CD14-positive monocyte (primary cell): ENCODE measurements at regions not wholly inside any gene's neighbourhood (a gene's known extent, or its start where the extent isn't known, plus 50 kb on each side); places are given as distances from the start of the nearest gene placed in this dataset.

Experiments
- DNase-seq, 3 donors: peaks; one replicate each; pipeline ENCODE4 v3.0.0-alpha.2; 2011 to 2022
- H2AFZ ChIP-seq: 2 replicates; pipeline ENCODE4 v1.6.0; 2012; ENCODE audit warnings: mild to moderate bottlenecking, low read depth, low read length, inconsistent platforms; ENCODE audit not compliant: insufficient read depth, poor library complexity, severe bottlenecking
- H3K27ac ChIP-seq, 2 donors: 1 replicate in 1 of 2; 2 replicates in 1 of 2; pipeline ENCODE4 v1.5.1; 2012 to 2013; ENCODE audit warnings: low read length in 2 of 2, control low read depth in 1 of 2, inconsistent platforms in 1 of 2, low read depth in 1 of 2, mild to moderate bottlenecking in 1 of 2
- H3K27me3 ChIP-seq, 2 donors: one replicate each; pipeline versions ENCODE4 v1.6.0 to v1.6.1; 2011 to 2013; ENCODE audit warnings: low read length in 2 of 2; ENCODE audit not compliant: control insufficient read depth in 2 of 2, insufficient read depth in 2 of 2
- H3K36me3 ChIP-seq, 2 donors: replicated peaks in 1 of 2; 1 replicate in 1 of 2; 2 replicates in 1 of 2; pipeline versions ENCODE4 v1.5.1 to v1.6.1; 2012 to 2013; ENCODE audit warnings: low read length in 2 of 2, control low read depth in 1 of 2, inconsistent platforms in 1 of 2, mild to moderate bottlenecking in 1 of 2; ENCODE audit not compliant: insufficient read depth in 2 of 2, control insufficient read depth in 1 of 2
- H3K4me1 ChIP-seq, 2 donors: 1 replicate in 1 of 2; 2 replicates in 1 of 2; pipeline versions ENCODE4 v1.5.1 to v1.6.1; 2012 to 2013; ENCODE audit warnings: low read length in 2 of 2, control low read depth in 1 of 2, inconsistent platforms in 1 of 2, mild to moderate bottlenecking in 1 of 2, moderate library complexity in 1 of 2; ENCODE audit not compliant: insufficient read depth in 2 of 2, control insufficient read depth in 1 of 2
- H3K4me2 ChIP-seq: replicated peaks from 2 replicates; pipeline ENCODE3; 2012; ENCODE audit warnings: low read length, moderate library complexity, mild to moderate bottlenecking; ENCODE audit not compliant: poor library complexity, severe bottlenecking; ENCODE audit errors: extremely low read depth
- H3K4me3 ChIP-seq, 3 experiments: fragments of 200-600 bp in 1 of 3; sonication (generic) in 1 of 3; replicated peaks in 1 of 3; 1 replicate in 2 of 3; 2 replicates in 1 of 3; pipeline ENCODE4 v1.5.1; 2011 to 2013; ENCODE audit warnings: low read length in 3 of 3, mild to moderate bottlenecking in 3 of 3, control low read depth in 2 of 3, low read depth in 2 of 3, inconsistent platforms in 1 of 3, moderate library complexity in 1 of 3
- H3K79me2 ChIP-seq: 2 replicates; pipeline ENCODE4 v1.6.0; 2012; ENCODE audit warnings: mild to moderate bottlenecking, control low read depth, inconsistent platforms, low read length, moderate library complexity; ENCODE audit not compliant: insufficient read depth
- H3K9ac ChIP-seq: 2 replicates; pipeline ENCODE4 v1.6.0; 2017; ENCODE audit warnings: low read length, mild to moderate bottlenecking; ENCODE audit not compliant: insufficient read depth, poor library complexity, severe bottlenecking
- H3K9me3 ChIP-seq, 2 donors: replicated peaks in 1 of 2; 1 replicate in 1 of 2; 2 replicates in 1 of 2; pipeline versions ENCODE4 v1.5.1 to v1.6.1; 2012 to 2013; ENCODE audit warnings: low read length in 2 of 2, control low read depth in 1 of 2; ENCODE audit not compliant: control insufficient read depth in 1 of 2, insufficient read depth in 1 of 2
- H4K20me1 ChIP-seq: 2 replicates; pipeline ENCODE4 v1.6.0; 2012; ENCODE audit warnings: mild to moderate bottlenecking, low read length, control low read depth, moderate library complexity; ENCODE audit not compliant: insufficient read depth
- H3K27ac Mint-ChIP-seq, 7 donors: one replicate each; pipeline ENCODE4 v1.8.0; 2020; ENCODE audit warnings: mild to moderate bottlenecking in 7 of 7, mixed read lengths in 7 of 7, moderate library complexity in 6 of 7, inconsistent platforms in 2 of 7
- H3K27me3 Mint-ChIP-seq, 3 donors: one replicate each; pipeline ENCODE4 v1.8.0; 2021 to 2022; ENCODE audit warnings: low read depth in 3 of 3, mild to moderate bottlenecking in 3 of 3, mixed read lengths in 3 of 3, moderate library complexity in 3 of 3, inconsistent platforms in 1 of 3
- H3K36me3 Mint-ChIP-seq, 2 donors: one replicate each; pipeline ENCODE4 v1.8.0; 2020; ENCODE audit warnings: mixed read lengths in 2 of 2, inconsistent platforms in 1 of 2, mild to moderate bottlenecking in 1 of 2
- H3K4me1 Mint-ChIP-seq: one replicate; pipeline ENCODE4 v1.8.0; 2020; ENCODE audit warnings: mild to moderate bottlenecking, mixed read lengths
- H3K4me3 Mint-ChIP-seq, 2 donors: one replicate each; pipeline ENCODE4 v1.8.0; 2020; ENCODE audit warnings: mild to moderate bottlenecking in 2 of 2, mixed read lengths in 2 of 2, moderate library complexity in 1 of 2
- H3K9me3 Mint-ChIP-seq, 7 donors: one replicate each; pipeline ENCODE4 v1.8.0; 2020 to 2022; ENCODE audit warnings: mixed read lengths in 7 of 7, mild to moderate bottlenecking in 6 of 7, moderate library complexity in 6 of 7, inconsistent platforms in 2 of 7
- CTCF ChIP-seq: fragments of 200-600 bp; IDR thresholded peaks from one replicate; pipeline ENCODE4 v1.8.0; 2022; ENCODE audit warnings: antibody characterized with exemption, mild to moderate bottlenecking
- WGBS: methylation state at CpG from one replicate; pipeline ENCODE4 v1.1.5; 2013; ENCODE audit warnings: missing lambda C conversion rate; ENCODE audit not compliant: insufficient coverage; 5-methylcytosine and 5-hydroxymethylcytosine counted together
- intact Hi-C, 2 donors: fragments of 100-400 bp; cut with micrococcal nuclease; formaldehyde crosslinking; loops; one replicate each; pipeline versions ENCODE4 v1.15.0 to v1.15.1; 2023

GRCh38 chr17:51540151-51540550, 279.8 kb downstream of the UTP18 start:
- H3K4me1 Mint-ChIP-seq, result no peaks in the 10 kb centered on the region
- H3K36me3 ChIP-seq, result no peaks in the 10 kb centered on the region
- peaks cover 0 to 2% (median 0%) of the 10 kb centered on the region in 3 donors for H3K27me3 Mint-ChIP-seq
- no peaks in the 10 kb centered on the region for H4K20me1 ChIP-seq
- 91% methylated on average over 6 of the region's 6 CpGs for WGBS
- no peak overlapping the region for H3K27ac Mint-ChIP-seq
- no peaks in the 10 kb centered on the region for H3K4me1 ChIP-seq
- TF ChIP-seq CTCF, result no peak
- no peaks in the 10 kb centered on the region for H3K27me3 ChIP-seq
- H2AFZ ChIP-seq, result no peak overlapping the region
- H3K4me2 ChIP-seq, result no peak overlapping the region
- no peak overlapping the region for H3K4me3 ChIP-seq
- no peaks in the 10 kb centered on the region for H3K9me3 ChIP-seq
- peaks cover 0 to 5% (median 2%) of the 10 kb centered on the region in 7 donors for H3K9me3 Mint-ChIP-seq
- H3K79me2 ChIP-seq, result no peaks in the 10 kb centered on the region
- H3K27ac ChIP-seq, result no peak overlapping the region
- intact Hi-C loops, result no loop called here
- H3K9ac ChIP-seq, result no peak overlapping the region
- DNase-seq, result no peak
- H3K36me3 Mint-ChIP-seq, result no peaks in the 10 kb centered on the region
- H3K4me3 Mint-ChIP-seq, result no peak overlapping the region

- DNase-seq, result no peak
- Histone ChIP-seq H3K36me3 (no peaks in the 10 kb centered on the region), H3K4me3 (no peak overlapping the region), H3K27me3 (no peaks in the 10 kb centered on the region), H3K4me1 (no peaks in the 10 kb centered on the region), H2AFZ (no peak overlapping the region), H3K27ac (no peak overlapping the region), H4K20me1 (no peaks in the 10 kb centered on the region), H3K79me2 (no peaks in the 10 kb centered on the region), H3K9ac (no peak overlapping the region), H3K4me2 (no peak overlapping the region), H3K9me3 (no peaks in the 10 kb centered on the region)
- intact Hi-C loops, result no loop called here
- WGBS, result 100% methylated on average over 1 of the region's 3 CpGs
- Mint-ChIP-seq H3K27me3 (peaks cover 0 to 5% (median 0%) of the 10 kb centered on the region in 3 donors), H3K36me3 (no peaks in the 10 kb centered on the region), H3K4me3 (no peak overlapping the region), H3K27ac (no peak overlapping the region), H3K4me1 (no peaks in the 10 kb centered on the region), H3K9me3 (peaks cover 0 to 5% (median 2%) of the 10 kb centered on the region in 7 donors)
- no peak for TF ChIP-seq CTCF
These were observed 280.9 kb downstream of the UTP18 start for GRCh38 chr17:51541215-51541614.
